ENCODE measurements at regions not wholly inside any gene's neighbourhood (a gene's known extent, or its start where the extent isn't known, plus 50 kb on each side); places are given as distances from the start of the nearest gene placed in this dataset.

DNA sequence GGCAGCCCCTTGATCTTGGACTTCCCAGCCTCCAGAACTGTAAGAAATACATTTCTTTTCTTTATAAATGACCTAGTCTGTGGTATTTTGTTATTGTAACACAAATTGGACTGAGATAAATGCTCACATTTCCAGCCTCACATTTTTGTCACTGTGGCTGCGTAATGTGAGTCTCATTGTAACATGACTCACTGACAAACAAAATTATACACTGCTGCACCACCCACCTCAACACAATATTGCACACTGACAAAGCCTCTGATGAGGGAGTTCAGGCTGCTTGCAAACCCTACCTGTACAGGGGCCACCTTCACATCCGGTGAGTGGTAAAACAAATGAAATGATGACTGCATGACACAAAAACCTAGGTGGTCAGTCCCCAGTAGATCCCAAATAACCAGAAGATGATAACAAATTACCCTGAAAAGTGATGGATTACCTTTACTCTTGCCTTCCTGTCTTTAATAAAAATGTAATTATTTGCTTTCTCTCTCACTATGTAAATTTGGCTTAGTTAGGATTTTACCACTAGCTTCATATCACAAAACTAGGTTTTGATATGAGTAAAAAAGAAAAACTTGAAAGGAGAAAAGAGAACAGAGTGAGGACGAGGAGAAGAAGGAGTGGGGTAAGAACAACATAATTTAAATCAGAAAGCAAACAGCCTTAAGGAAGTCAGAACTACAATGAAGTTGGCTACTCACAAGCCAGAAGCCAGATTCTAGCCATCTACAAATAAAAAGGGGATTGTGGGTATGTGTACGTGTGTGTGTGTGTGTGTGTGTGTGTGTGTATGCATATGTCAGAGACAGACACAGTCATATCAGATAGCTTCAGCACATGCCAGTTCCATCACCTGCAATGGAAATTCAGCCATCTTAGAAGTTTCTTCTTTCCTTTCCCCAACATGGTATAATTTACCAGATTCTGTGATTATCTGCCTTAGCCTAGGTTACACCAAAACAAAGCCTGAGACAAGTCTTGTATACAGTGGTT is 53.4 kb upstream of the SESN3 start:
- H3K4me3 ChIP-seq (replicated peaks in 1 of 3): no peak overlapping the region
- H3K9me3 ChIP-seq: no peaks in the 10 kb centered on the region
- WGBS, 2 donors: 90 to 93% methylated on average over 4 of the region's 4 CpGs
- H3K27ac ChIP-seq: no peak overlapping the region
- no peaks in the 10 kb centered on the region for H3K36me3 ChIP-seq
- DNase-seq: no peak
- no peaks in the 10 kb centered on the region for H3K27me3 ChIP-seq
- TF ChIP-seq POLR2A (IDR thresholded peaks at IDR 0.05) (no peak), CTCF (IDR thresholded peaks at IDR 0.05) (no peak)
- peaks cover 10 to 14% of the 10 kb centered on the region in 2 donors for H3K4me1 ChIP-seq
- intact Hi-C loops (cut with DNase I): no loop called here

DNA sequence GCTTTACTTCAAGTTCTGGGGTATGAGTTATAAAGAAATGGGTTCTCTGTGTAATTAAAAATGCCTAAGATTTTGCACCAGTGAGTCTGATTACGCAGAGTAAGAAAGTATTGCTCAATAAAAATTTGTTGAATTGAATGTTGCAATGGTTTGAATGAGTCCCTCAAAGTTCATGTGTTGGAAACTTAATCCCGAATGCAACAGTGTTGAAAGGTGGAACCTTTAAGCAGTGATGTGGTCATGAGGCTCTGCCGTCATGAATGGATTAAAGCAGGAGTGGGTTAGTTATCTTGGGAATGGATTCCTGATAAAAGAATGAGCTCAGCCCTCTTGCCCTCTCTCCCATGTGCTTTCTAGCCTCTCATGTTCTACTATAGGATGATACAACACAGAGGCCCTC is 52.6 kb upstream of the SESN3 start:
- H3K36me3 ChIP-seq: no peaks in the 10 kb centered on the region
- DNase-seq: no peak
- intact Hi-C loops (cut with DNase I): no loop called here
- H3K27me3 ChIP-seq: no peaks in the 10 kb centered on the region
- H3K27ac ChIP-seq: no peak overlapping the region
- peaks cover 10 to 14% of the 10 kb centered on the region in 2 donors for H3K4me1 ChIP-seq
- no peaks in the 10 kb centered on the region for H3K9me3 ChIP-seq
- WGBS, 2 donors: 88 to 89% methylated on average over 3 of the region's 3 CpGs
- no peak overlapping the region for H3K4me3 ChIP-seq (replicated peaks in 1 of 3)
- TF ChIP-seq CTCF (IDR thresholded peaks at IDR 0.05) (no peak), POLR2A (IDR thresholded peaks at IDR 0.05) (no peak)

- Histone ChIP-seq H3K36me3 (no peaks in the 10 kb centered on the region), H3K27me3 (no peaks in the 10 kb centered on the region), H3K9me3 (no peaks in the 10 kb centered on the region), H3K4me1 (peaks cover 10 to 14% of the 10 kb centered on the region in 2 donors), H3K4me3 (replicated peaks in 1 of 3) (no peak overlapping the region), H3K27ac (no peak overlapping the region)
- no peak for TF ChIP-seq POLR2A (IDR thresholded peaks at IDR 0.05)
- TF ChIP-seq CTCF (IDR thresholded peaks at IDR 0.05): no peak
- DNase-seq: no peak
- WGBS, 2 donors: 92 to 93% methylated on average over 3 of the region's 3 CpGs
- intact Hi-C loops (cut with DNase I): no loop called here
Measured at GRCh38 chr11:95283146-95283545, 52.1 kb upstream of the SESN3 start.

- Histone ChIP-seq H3K9me3 (no peaks in the 10 kb centered on the region), H3K4me1 (peaks cover 10 to 14% of the 10 kb centered on the region in 2 donors), H3K27ac (no peak overlapping the region), H3K27me3 (no peaks in the 10 kb centered on the region), H3K36me3 (no peaks in the 10 kb centered on the region), H3K4me3 (replicated peaks in 1 of 3) (no peak overlapping the region)
- intact Hi-C loops (cut with DNase I): no loop called here
- DNase-seq: no peak
- 64 to 69% methylated on average over 6 of the region's 6 CpGs for WGBS, 2 donors
- TF ChIP-seq POLR2A (IDR thresholded peaks at IDR 0.05) (no peak), CTCF (IDR thresholded peaks at IDR 0.05) (no peak)
Measured at GRCh38 chr11:95282291-95282751, 51.3 kb upstream of the SESN3 start.
